Parathyroid adenoma (tissue), 2 donors: ENCODE measurements at regions not wholly inside any gene's neighbourhood (a gene's known extent, or its start where the extent isn't known, plus 50 kb on each side); places are given as distances from the start of the nearest gene placed in this dataset.

Experiments
- H2AFZ ChIP-seq: fragments of 300-600 bp; sonication (generic); one replicate; pipeline ENCODE4 v1.7.0; 2017; ENCODE audit warnings: antibody characterized with exemption, mild to moderate bottlenecking
- H3K27ac ChIP-seq: fragments of 300-600 bp; sonication (generic); one replicate; pipeline ENCODE4 v1.7.0; 2017
- H3K27me3 ChIP-seq: fragments of 300-600 bp; sonication (generic); one replicate; pipeline ENCODE4 v1.7.0; 2017; ENCODE audit warnings: low read length; ENCODE audit not compliant: control insufficient read depth, insufficient read depth
- H3K36me3 ChIP-seq: fragments of 300-600 bp; sonication (generic); one replicate; pipeline ENCODE4 v1.7.0; 2017; ENCODE audit warnings: low read length; ENCODE audit not compliant: control insufficient read depth, insufficient read depth
- H3K4me1 ChIP-seq: fragments of 300-600 bp; sonication (generic); one replicate; pipeline ENCODE4 v1.7.0; 2017; ENCODE audit warnings: control low read depth
- H3K4me2 ChIP-seq: fragments of 300-600 bp; sonication (generic); one replicate; pipeline ENCODE4 v1.7.0; 2017; ENCODE audit warnings: low read length
- H3K4me3 ChIP-seq: fragments of 300-600 bp; sonication (generic); one replicate; pipeline ENCODE4 v1.7.0; 2017; ENCODE audit warnings: low read depth, low read length
- H3K79me2 ChIP-seq: fragments of 300-600 bp; sonication (generic); one replicate; pipeline ENCODE4 v1.7.0; 2017; ENCODE audit warnings: control low read depth
- H3K9ac ChIP-seq: fragments of 300-600 bp; sonication (generic); one replicate; pipeline ENCODE4 v1.7.0; 2017; ENCODE audit warnings: mild to moderate bottlenecking
- H3K9me3 ChIP-seq: fragments of 300-600 bp; sonication (generic); one replicate; pipeline ENCODE4 v1.7.0; 2017; ENCODE audit warnings: low read length; ENCODE audit not compliant: control insufficient read depth
- TF ChIP-seq, protein P1 (sequence below): fragments of 300-600 bp; sonication (generic); IDR thresholded peaks from one replicate; pipeline ENCODE4 v1.7.0; 2017; ENCODE audit warnings: antibody characterized with exemption, mild to moderate bottlenecking
- donor health status: primary hyperparathyroidism.

GRCh38 chr3:18046131-18046915 lies 303.9 kb upstream of the TBC1D5 start:
- no peak overlapping the region for H2AFZ ChIP-seq
- H3K79me2 ChIP-seq, result no peaks in the 10 kb centered on the region
- no peaks in the 10 kb centered on the region for H3K9me3 ChIP-seq
- H3K4me2 ChIP-seq, result no peak overlapping the region
- no peak overlapping the region for H3K4me3 ChIP-seq
- no peaks in the 10 kb centered on the region for H3K27me3 ChIP-seq
- H3K4me1 ChIP-seq, result no peaks in the 10 kb centered on the region
- TF ChIP-seq, protein P1, sequence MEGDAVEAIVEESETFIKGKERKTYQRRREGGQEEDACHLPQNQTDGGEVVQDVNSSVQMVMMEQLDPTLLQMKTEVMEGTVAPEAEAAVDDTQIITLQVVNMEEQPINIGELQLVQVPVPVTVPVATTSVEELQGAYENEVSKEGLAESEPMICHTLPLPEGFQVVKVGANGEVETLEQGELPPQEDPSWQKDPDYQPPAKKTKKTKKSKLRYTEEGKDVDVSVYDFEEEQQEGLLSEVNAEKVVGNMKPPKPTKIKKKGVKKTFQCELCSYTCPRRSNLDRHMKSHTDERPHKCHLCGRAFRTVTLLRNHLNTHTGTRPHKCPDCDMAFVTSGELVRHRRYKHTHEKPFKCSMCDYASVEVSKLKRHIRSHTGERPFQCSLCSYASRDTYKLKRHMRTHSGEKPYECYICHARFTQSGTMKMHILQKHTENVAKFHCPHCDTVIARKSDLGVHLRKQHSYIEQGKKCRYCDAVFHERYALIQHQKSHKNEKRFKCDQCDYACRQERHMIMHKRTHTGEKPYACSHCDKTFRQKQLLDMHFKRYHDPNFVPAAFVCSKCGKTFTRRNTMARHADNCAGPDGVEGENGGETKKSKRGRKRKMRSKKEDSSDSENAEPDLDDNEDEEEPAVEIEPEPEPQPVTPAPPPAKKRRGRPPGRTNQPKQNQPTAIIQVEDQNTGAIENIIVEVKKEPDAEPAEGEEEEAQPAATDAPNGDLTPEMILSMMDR, result no peak
- H3K27ac ChIP-seq, result no peak overlapping the region
- no peak overlapping the region for H3K9ac ChIP-seq
- no peaks in the 10 kb centered on the region for H3K36me3 ChIP-seq

DNA sequence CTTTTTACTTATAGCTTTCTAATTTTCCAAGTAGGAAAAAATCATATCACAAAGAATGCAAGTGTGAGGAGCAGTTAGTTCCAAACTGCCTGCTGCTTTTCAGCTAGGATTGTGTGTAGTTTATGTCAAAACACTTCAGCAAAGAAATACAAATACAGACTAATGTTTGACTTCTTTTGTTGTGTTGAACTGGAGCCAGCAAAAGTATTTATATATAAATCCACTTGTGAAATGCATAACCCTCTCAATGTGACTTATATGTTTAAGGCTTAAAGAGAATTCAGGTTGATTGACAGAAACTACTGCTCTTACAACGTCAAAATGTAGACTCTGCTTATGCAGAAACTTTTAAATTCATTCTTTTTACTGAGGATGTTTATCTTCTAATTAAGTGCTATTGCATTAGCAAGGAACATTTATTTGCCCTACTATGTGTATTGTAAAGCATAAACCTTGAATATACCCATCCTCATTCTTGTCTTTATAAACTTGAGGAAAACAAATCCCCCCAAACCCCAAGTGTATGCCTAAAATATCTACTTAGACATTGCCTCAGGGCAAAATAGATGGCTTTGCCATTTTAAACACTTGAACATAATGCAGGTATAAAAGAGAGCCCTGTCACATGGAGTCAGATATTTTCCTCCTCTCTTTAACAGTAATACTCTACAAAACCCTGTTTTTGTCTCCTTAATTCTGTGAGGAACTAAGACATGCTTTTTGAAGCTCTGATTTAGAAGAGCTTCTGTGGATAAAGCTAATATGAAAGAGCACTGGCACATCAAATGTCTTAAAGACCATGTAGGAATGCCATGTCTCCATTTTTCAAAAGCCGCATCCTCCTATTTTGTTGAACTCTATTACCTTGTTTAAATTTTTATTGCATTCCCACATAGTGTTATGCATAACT lies 302.8 kb upstream of the TBC1D5 start:
- Histone ChIP-seq H3K27me3 (no peaks in the 10 kb centered on the region), H3K4me2 (no peak overlapping the region), H3K4me3 (no peak overlapping the region), H3K36me3 (no peaks in the 10 kb centered on the region), H2AFZ (no peak overlapping the region), H3K4me1 (no peaks in the 10 kb centered on the region), H3K9me3 (no peaks in the 10 kb centered on the region), H3K27ac (no peak overlapping the region), H3K9ac (no peak overlapping the region), H3K79me2 (no peaks in the 10 kb centered on the region)
- TF ChIP-seq, protein P1, result no peak

- Histone ChIP-seq H3K27me3 (no peaks in the 10 kb centered on the region), H2AFZ (no peak overlapping the region), H3K36me3 (no peaks in the 10 kb centered on the region), H3K4me3 (no peak overlapping the region), H3K27ac (no peak overlapping the region), H3K4me2 (no peak overlapping the region), H3K9ac (no peak overlapping the region), H3K79me2 (no peaks in the 10 kb centered on the region), H3K9me3 (no peaks in the 10 kb centered on the region), H3K4me1 (no peaks in the 10 kb centered on the region)
- TF ChIP-seq, protein P1, result no peak
Observed at GRCh38 chr3:18044191-18044590, 301.8 kb upstream of the TBC1D5 start.

GRCh38 chr3:18036450-18036815 lies 294.0 kb upstream of the TBC1D5 start:
- no peaks in the 10 kb centered on the region for H3K9me3 ChIP-seq
- H3K79me2 ChIP-seq, result no peaks in the 10 kb centered on the region
- H2AFZ ChIP-seq, result no peak overlapping the region
- H3K36me3 ChIP-seq, result no peaks in the 10 kb centered on the region
- H3K4me1 ChIP-seq, result no peaks in the 10 kb centered on the region
- H3K27me3 ChIP-seq, result no peaks in the 10 kb centered on the region
- no peak overlapping the region for H3K4me2 ChIP-seq
- H3K4me3 ChIP-seq, result no peak overlapping the region
- TF ChIP-seq, protein P1, result no peak
- no peak overlapping the region for H3K9ac ChIP-seq
- H3K27ac ChIP-seq, result no peak overlapping the region
